ENCODE measurements at regions not wholly inside any gene's neighbourhood (a gene's known extent, or its start where the extent isn't known, plus 50 kb on each side); places are given as distances from the start of the nearest gene placed in this dataset.

- no peaks in the 10 kb centered on the region for H3K27me3 ChIP-seq (ENCODE audit: control insufficient read depth in 2 of 2, insufficient read depth in 2 of 2, low read length in 2 of 2)
- no peak overlapping the region for H3K27ac ChIP-seq (ENCODE audit: low read depth in 2 of 2, low read length in 2 of 2)
- H3K36me3 ChIP-seq (ENCODE audit: control insufficient read depth in 2 of 2, insufficient read depth in 2 of 2, low read length in 2 of 2): no peaks in the 10 kb centered on the region
- H3K9ac ChIP-seq (ENCODE audit: low read depth in 1 of 2, low read length in 2 of 2): no peak overlapping the region
- no peak overlapping the region for H3K4me3 ChIP-seq (ENCODE audit: low read length in 2 of 2)
- H3K4me1 ChIP-seq (ENCODE audit: control insufficient read depth in 2 of 2, insufficient read depth in 2 of 2, low read length in 2 of 2): no peaks in the 10 kb centered on the region
- H3K9me3 ChIP-seq (ENCODE audit: control insufficient read depth in 2 of 2, low read length in 2 of 2): peaks cover 0 to 4% of the 10 kb centered on the region in 2 donors
Measured at GRCh38 chr18:38923540-38923939, 1357.9 kb upstream of the CELF4 start.

- Histone ChIP-seq H3K27me3 (ENCODE audit: control insufficient read depth in 2 of 2, insufficient read depth in 2 of 2, low read length in 2 of 2) (no peaks in the 10 kb centered on the region), H3K4me3 (ENCODE audit: low read length in 2 of 2) (no peak overlapping the region), H3K27ac (ENCODE audit: low read depth in 2 of 2, low read length in 2 of 2) (no peak overlapping the region), H3K4me1 (ENCODE audit: control insufficient read depth in 2 of 2, insufficient read depth in 2 of 2, low read length in 2 of 2) (no peaks in the 10 kb centered on the region), H3K9me3 (ENCODE audit: control insufficient read depth in 2 of 2, low read length in 2 of 2) (peaks cover 0 to 4% of the 10 kb centered on the region in 2 donors), H3K36me3 (ENCODE audit: control insufficient read depth in 2 of 2, insufficient read depth in 2 of 2, low read length in 2 of 2) (no peaks in the 10 kb centered on the region), H3K9ac (ENCODE audit: low read depth in 1 of 2, low read length in 2 of 2) (no peak overlapping the region)
Measured at GRCh38 chr18:38923126-38923525, 1357.5 kb upstream of the CELF4 start.

- no peaks in the 10 kb centered on the region for H3K36me3 ChIP-seq (ENCODE audit: control insufficient read depth in 2 of 2, insufficient read depth in 2 of 2, low read length in 2 of 2)
- no peak overlapping the region for H3K9ac ChIP-seq (ENCODE audit: low read depth in 1 of 2, low read length in 2 of 2)
- H3K27ac ChIP-seq (ENCODE audit: low read depth in 2 of 2, low read length in 2 of 2): no peak overlapping the region
- H3K4me3 ChIP-seq (ENCODE audit: low read length in 2 of 2): no peak overlapping the region
- no peaks in the 10 kb centered on the region for H3K27me3 ChIP-seq (ENCODE audit: control insufficient read depth in 2 of 2, insufficient read depth in 2 of 2, low read length in 2 of 2)
- H3K9me3 ChIP-seq (ENCODE audit: control insufficient read depth in 2 of 2, low read length in 2 of 2): no peaks in the 10 kb centered on the region
- H3K4me1 ChIP-seq (ENCODE audit: control insufficient read depth in 2 of 2, insufficient read depth in 2 of 2, low read length in 2 of 2): no peaks in the 10 kb centered on the region
Measured at GRCh38 chr18:38909972-38910371, 1344.4 kb upstream of the CELF4 start.

DNA sequence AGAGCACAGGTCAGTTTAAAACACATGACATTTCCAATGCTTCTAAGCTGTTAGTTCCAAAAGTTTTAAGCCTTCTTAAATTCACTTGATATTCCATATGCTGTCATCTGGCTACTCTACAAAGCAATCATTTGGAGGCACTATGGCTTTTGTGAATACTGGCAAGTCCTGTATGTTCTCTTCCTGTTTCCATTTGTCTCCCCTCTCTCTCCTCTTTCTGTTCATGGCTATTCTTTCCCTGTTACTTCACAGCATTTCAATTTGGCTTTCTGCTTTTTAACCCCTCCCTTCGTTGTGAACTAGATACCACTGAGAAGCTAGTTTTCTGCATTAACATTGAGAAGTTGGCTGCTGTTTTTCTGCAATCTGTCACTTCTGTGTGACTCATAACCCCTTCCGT is 1337.2 kb upstream of the CELF4 start:
- H3K9me3 ChIP-seq (ENCODE audit: control insufficient read depth in 2 of 2, low read length in 2 of 2): no peaks in the 10 kb centered on the region
- no peaks in the 10 kb centered on the region for H3K4me1 ChIP-seq (ENCODE audit: control insufficient read depth in 2 of 2, insufficient read depth in 2 of 2, low read length in 2 of 2)
- no peaks in the 10 kb centered on the region for H3K36me3 ChIP-seq (ENCODE audit: control insufficient read depth in 2 of 2, insufficient read depth in 2 of 2, low read length in 2 of 2)
- H3K4me3 ChIP-seq (ENCODE audit: low read length in 2 of 2): no peak overlapping the region
- H3K27ac ChIP-seq (ENCODE audit: low read depth in 2 of 2, low read length in 2 of 2): no peak overlapping the region
- H3K9ac ChIP-seq (ENCODE audit: low read depth in 1 of 2, low read length in 2 of 2): no peak overlapping the region
- H3K27me3 ChIP-seq (ENCODE audit: control insufficient read depth in 2 of 2, insufficient read depth in 2 of 2, low read length in 2 of 2): no peaks in the 10 kb centered on the region

DNA sequence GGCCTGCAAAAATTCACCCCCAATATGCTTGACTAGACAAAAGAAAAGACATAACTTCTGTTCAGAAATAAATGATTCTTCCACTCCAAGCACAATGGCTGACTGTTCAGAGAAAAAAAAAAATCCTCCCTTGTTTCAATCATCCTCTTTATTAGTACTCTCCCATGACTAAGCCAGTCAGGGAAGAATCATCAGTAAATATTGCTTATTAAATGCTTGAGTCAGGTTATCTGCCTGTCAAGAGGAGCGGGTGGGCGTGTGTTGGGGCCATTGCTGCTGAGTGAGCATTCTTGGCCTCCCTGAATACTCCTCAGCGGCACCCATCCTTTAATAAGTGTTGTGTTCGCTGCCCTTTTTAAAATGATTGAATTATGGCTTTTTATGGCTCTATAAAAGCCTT is 1334.8 kb upstream of the CELF4 start:
- Histone ChIP-seq H3K9ac (ENCODE audit: low read depth in 1 of 2, low read length in 2 of 2) (no peak overlapping the region), H3K4me1 (ENCODE audit: control insufficient read depth in 2 of 2, insufficient read depth in 2 of 2, low read length in 2 of 2) (no peaks in the 10 kb centered on the region), H3K4me3 (ENCODE audit: low read length in 2 of 2) (no peak overlapping the region), H3K36me3 (ENCODE audit: control insufficient read depth in 2 of 2, insufficient read depth in 2 of 2, low read length in 2 of 2) (no peaks in the 10 kb centered on the region), H3K27ac (ENCODE audit: low read depth in 2 of 2, low read length in 2 of 2) (no peak overlapping the region), H3K27me3 (ENCODE audit: control insufficient read depth in 2 of 2, insufficient read depth in 2 of 2, low read length in 2 of 2) (no peaks in the 10 kb centered on the region), H3K9me3 (ENCODE audit: control insufficient read depth in 2 of 2, low read length in 2 of 2) (peaks cover 0 to 4% of the 10 kb centered on the region in 2 donors)

GRCh38 chr18:38900031-38900430 is 1334.4 kb upstream of the CELF4 start:
- H3K9ac ChIP-seq (ENCODE audit: low read depth in 1 of 2, low read length in 2 of 2): no peak overlapping the region
- no peak overlapping the region for H3K4me3 ChIP-seq (ENCODE audit: low read length in 2 of 2)
- H3K27me3 ChIP-seq (ENCODE audit: control insufficient read depth in 2 of 2, insufficient read depth in 2 of 2, low read length in 2 of 2): no peaks in the 10 kb centered on the region

DNA sequence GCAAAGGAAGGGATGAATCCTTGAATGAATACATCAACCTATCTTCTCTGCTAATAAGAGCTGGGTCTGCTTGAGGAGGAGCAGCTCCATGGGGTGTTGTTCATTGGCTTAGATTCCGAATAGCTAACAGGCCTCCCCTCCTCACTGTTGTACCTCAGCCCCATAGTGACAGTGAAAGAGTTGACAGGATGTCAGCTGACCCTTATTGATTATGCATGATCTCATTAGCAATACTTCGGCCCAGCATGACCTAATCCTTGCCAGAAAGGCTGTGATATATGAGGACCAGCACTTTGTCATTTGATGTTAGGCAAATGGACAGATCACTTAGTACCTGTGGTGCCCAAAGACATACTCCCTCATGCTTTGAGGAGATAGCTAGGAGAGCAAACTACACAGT is 1333.7 kb upstream of the CELF4 start:
- Histone ChIP-seq H3K27ac (ENCODE audit: low read depth in 2 of 2, low read length in 2 of 2) (no peak overlapping the region), H3K9ac (ENCODE audit: low read depth in 1 of 2, low read length in 2 of 2) (no peak overlapping the region), H3K9me3 (ENCODE audit: control insufficient read depth in 2 of 2, low read length in 2 of 2) (peaks cover 0 to 4% of the 10 kb centered on the region in 2 donors), H3K27me3 (ENCODE audit: control insufficient read depth in 2 of 2, insufficient read depth in 2 of 2, low read length in 2 of 2) (no peaks in the 10 kb centered on the region), H3K4me3 (ENCODE audit: low read length in 2 of 2) (no peak overlapping the region), H3K4me1 (ENCODE audit: control insufficient read depth in 2 of 2, insufficient read depth in 2 of 2, low read length in 2 of 2) (no peaks in the 10 kb centered on the region), H3K36me3 (ENCODE audit: control insufficient read depth in 2 of 2, insufficient read depth in 2 of 2, low read length in 2 of 2) (no peaks in the 10 kb centered on the region)

More at GRCh38 chr18:38900031-38900430, 1334.4 kb upstream of the CELF4 start:
- peaks cover 0 to 4% of the 10 kb centered on the region in 2 donors for H3K9me3 ChIP-seq (ENCODE audit: control insufficient read depth in 2 of 2, low read length in 2 of 2)
- no peaks in the 10 kb centered on the region for H3K4me1 ChIP-seq (ENCODE audit: control insufficient read depth in 2 of 2, insufficient read depth in 2 of 2, low read length in 2 of 2)
- no peak overlapping the region for H3K27ac ChIP-seq (ENCODE audit: low read depth in 2 of 2, low read length in 2 of 2)
- H3K36me3 ChIP-seq (ENCODE audit: control insufficient read depth in 2 of 2, insufficient read depth in 2 of 2, low read length in 2 of 2): no peaks in the 10 kb centered on the region

DNA sequence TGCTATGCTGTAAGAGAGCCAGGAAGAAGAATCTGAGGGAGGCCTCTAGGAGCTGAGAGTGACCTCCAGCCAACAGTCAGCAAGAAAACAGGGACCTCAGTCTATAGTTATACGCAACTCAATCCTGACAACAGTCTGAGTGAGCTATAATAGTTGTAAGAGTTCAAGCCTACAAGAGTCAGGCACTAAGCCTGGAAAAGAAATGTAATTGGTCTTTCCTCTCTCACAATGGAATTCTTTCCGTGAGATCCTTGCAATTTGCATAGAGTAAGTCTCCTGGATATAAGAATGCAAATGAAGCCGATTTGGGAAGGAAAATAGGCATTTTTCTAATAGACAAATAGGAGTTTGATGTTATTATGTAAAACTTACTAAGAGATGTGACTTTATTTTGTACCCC is 1332.6 kb upstream of the CELF4 start:
- H3K4me1 ChIP-seq (ENCODE audit: control insufficient read depth in 2 of 2, insufficient read depth in 2 of 2, low read length in 2 of 2): no peaks in the 10 kb centered on the region
- H3K27me3 ChIP-seq (ENCODE audit: control insufficient read depth in 2 of 2, insufficient read depth in 2 of 2, low read length in 2 of 2): no peaks in the 10 kb centered on the region
- H3K36me3 ChIP-seq (ENCODE audit: control insufficient read depth in 2 of 2, insufficient read depth in 2 of 2, low read length in 2 of 2): no peaks in the 10 kb centered on the region
- no peak overlapping the region for H3K27ac ChIP-seq (ENCODE audit: low read depth in 2 of 2, low read length in 2 of 2)
- H3K4me3 ChIP-seq (ENCODE audit: low read length in 2 of 2): no peak overlapping the region
- H3K9me3 ChIP-seq (ENCODE audit: control insufficient read depth in 2 of 2, low read length in 2 of 2): peaks cover 0 to 4% of the 10 kb centered on the region in 2 donors
- no peak overlapping the region for H3K9ac ChIP-seq (ENCODE audit: low read depth in 1 of 2, low read length in 2 of 2)

- Histone ChIP-seq H3K9ac (ENCODE audit: low read depth in 1 of 2, low read length in 2 of 2) (no peak overlapping the region), H3K9me3 (ENCODE audit: control insufficient read depth in 2 of 2, low read length in 2 of 2) (peaks cover 0 to 4% of the 10 kb centered on the region in 2 donors), H3K4me3 (ENCODE audit: low read length in 2 of 2) (no peak overlapping the region), H3K27me3 (ENCODE audit: control insufficient read depth in 2 of 2, insufficient read depth in 2 of 2, low read length in 2 of 2) (no peaks in the 10 kb centered on the region), H3K36me3 (ENCODE audit: control insufficient read depth in 2 of 2, insufficient read depth in 2 of 2, low read length in 2 of 2) (no peaks in the 10 kb centered on the region), H3K27ac (ENCODE audit: low read depth in 2 of 2, low read length in 2 of 2) (no peak overlapping the region), H3K4me1 (ENCODE audit: control insufficient read depth in 2 of 2, insufficient read depth in 2 of 2, low read length in 2 of 2) (no peaks in the 10 kb centered on the region)
Measured at GRCh38 chr18:38895560-38895959, 1330.0 kb upstream of the CELF4 start.

GRCh38 chr18:38887671-38888020 is 1322.0 kb upstream of the CELF4 start:
- no peak overlapping the region for H3K27ac ChIP-seq (ENCODE audit: low read depth in 2 of 2, low read length in 2 of 2)
- H3K9me3 ChIP-seq (ENCODE audit: control insufficient read depth in 2 of 2, low read length in 2 of 2): no peaks in the 10 kb centered on the region
- H3K4me3 ChIP-seq (ENCODE audit: low read length in 2 of 2): no peak overlapping the region
- H3K9ac ChIP-seq (ENCODE audit: low read depth in 1 of 2, low read length in 2 of 2): no peak overlapping the region
- H3K27me3 ChIP-seq (ENCODE audit: control insufficient read depth in 2 of 2, insufficient read depth in 2 of 2, low read length in 2 of 2): no peaks in the 10 kb centered on the region
- no peaks in the 10 kb centered on the region for H3K4me1 ChIP-seq (ENCODE audit: control insufficient read depth in 2 of 2, insufficient read depth in 2 of 2, low read length in 2 of 2)
- no peaks in the 10 kb centered on the region for H3K36me3 ChIP-seq (ENCODE audit: control insufficient read depth in 2 of 2, insufficient read depth in 2 of 2, low read length in 2 of 2)
